ENCODE measurements at regions not wholly inside any gene's neighbourhood (a gene's known extent, or its start where the extent isn't known, plus 50 kb on each side); places are given as distances from the start of the nearest gene placed in this dataset.

DNA sequence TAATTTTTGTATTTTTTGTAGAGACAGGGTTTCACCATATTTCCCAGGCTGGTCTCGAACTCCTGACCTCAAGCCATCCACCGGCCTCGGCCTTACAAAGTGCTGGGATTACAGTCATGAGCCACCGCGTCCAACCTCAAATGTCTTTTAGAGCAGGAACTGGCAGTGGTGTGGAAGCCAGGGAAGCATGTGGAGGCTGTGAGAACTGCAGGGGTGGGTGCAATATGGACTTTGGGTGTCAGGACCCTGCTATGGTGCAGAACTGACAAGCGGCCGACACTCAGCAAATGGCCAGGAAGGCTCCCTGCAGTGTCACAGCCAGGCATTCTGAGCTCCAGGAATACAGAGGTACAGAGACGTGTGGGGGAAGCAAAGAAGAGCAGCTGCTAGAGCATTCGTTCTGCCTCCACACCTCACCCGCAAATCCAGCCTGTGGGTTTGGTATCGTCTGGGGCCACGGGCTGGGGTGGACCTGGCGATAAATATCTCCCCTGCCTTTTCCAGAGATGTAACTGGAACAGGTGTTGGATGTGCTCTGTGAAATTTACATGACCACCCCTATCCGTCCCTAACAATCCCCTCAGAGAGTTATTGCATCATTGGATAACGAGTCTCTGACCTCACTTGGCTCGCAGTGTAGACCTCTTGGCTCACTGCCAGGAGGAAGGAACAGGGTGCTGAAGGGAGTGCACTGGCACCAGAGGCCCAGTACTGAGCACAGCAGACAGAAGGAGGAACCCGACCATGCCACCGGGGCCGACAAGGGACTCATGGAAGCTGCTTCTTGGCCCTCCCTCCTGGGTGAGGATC lies 624.7 kb upstream of the B3GAT1 start:
- TF ChIP-seq ZNF232 (CRISPR knock-in tag; IDR thresholded peaks at IDR 0.05) (no peak), CREM (CRISPR knock-in tag; IDR thresholded peaks at IDR 0.05) (no peak)
- TF ChIP-seq, protein P1, sequence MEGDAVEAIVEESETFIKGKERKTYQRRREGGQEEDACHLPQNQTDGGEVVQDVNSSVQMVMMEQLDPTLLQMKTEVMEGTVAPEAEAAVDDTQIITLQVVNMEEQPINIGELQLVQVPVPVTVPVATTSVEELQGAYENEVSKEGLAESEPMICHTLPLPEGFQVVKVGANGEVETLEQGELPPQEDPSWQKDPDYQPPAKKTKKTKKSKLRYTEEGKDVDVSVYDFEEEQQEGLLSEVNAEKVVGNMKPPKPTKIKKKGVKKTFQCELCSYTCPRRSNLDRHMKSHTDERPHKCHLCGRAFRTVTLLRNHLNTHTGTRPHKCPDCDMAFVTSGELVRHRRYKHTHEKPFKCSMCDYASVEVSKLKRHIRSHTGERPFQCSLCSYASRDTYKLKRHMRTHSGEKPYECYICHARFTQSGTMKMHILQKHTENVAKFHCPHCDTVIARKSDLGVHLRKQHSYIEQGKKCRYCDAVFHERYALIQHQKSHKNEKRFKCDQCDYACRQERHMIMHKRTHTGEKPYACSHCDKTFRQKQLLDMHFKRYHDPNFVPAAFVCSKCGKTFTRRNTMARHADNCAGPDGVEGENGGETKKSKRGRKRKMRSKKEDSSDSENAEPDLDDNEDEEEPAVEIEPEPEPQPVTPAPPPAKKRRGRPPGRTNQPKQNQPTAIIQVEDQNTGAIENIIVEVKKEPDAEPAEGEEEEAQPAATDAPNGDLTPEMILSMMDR (IDR thresholded peaks at IDR 0.05), result no peak

Data from WTC11 (cell line).